Tibial nerve (tissue), 4 donors: ENCODE measurements at regions not wholly inside any gene's neighbourhood (a gene's known extent, or its start where the extent isn't known, plus 50 kb on each side); places are given as distances from the start of the nearest gene placed in this dataset.

Experiments used
- CTCF ChIP-seq, 5 experiments: fragments of 200-600 bp in 3 of 5; fragments of 450-650 bp in 2 of 5; sonication (generic) in 3 of 5; IDR thresholded peaks; one replicate each; pipeline ENCODE4 v1.5.1; 2016 to 2019; ENCODE audit warnings: antibody characterized with exemption in 5 of 5, mild to moderate bottlenecking in 3 of 5, moderate library complexity in 2 of 5
- EP300 ChIP-seq, 2 donors: sonication (generic); formaldehyde crosslinking; IDR thresholded peaks; one replicate each; pipeline ENCODE4 v1.6.1; 2017; ENCODE audit warnings: antibody characterized with exemption in 2 of 2, mild to moderate bottlenecking in 1 of 2

- TF ChIP-seq EP300 (IDR thresholded peaks at IDR 0.05), result no peak
- no peak for TF ChIP-seq CTCF (IDR thresholded peaks at IDR 0.05)
Measured at GRCh38 chr2:207225773-207226172, 60.0 kb upstream of the KLF7 start.
